Erythroblast (primary cell): ENCODE measurements at regions not wholly inside any gene's neighbourhood (a gene's known extent, or its start where the extent isn't known, plus 50 kb on each side); places are given as distances from the start of the nearest gene placed in this dataset.

ENCODE experiments used
- GATA1 ChIP-seq: IDR thresholded peaks from 2 replicates; pipeline ENCODE4 v1.6.1; 2011; ENCODE audit warnings: low read depth, mild to moderate bottlenecking, control low read depth, low read length, moderate library complexity
- POLR2A ChIP-seq: IDR thresholded peaks from 2 replicates; pipeline ENCODE4 v1.6.1; 2011; ENCODE audit warnings: mild to moderate bottlenecking, low read length

- no peak for TF ChIP-seq POLR2A
- no peak for TF ChIP-seq GATA1
Measured at GRCh38 chr3:72335458-72336095, 512.7 kb downstream of the SHQ1 start.
